ENCODE measurements at regions not wholly inside any gene's neighbourhood (a gene's known extent, or its start where the extent isn't known, plus 50 kb on each side); places are given as distances from the start of the nearest gene placed in this dataset.

GRCh38 chr6:22880686-22881433 is 311.5 kb downstream of the HDGFL1 start:
- TF ChIP-seq CTCF (IDR thresholded peaks at IDR 0.05 in 2 of 3, conservative IDR thresholded peaks at IDR 0.05 in 1 of 3; ENCODE audit: borderline replicate concordance in 1 of 3, insufficient read depth in 1 of 3, low read depth in 2 of 3, low read length in 2 of 3) = no peak
- no peak for TF ChIP-seq POLR2AphosphoS5 (IDR thresholded peaks at IDR 0.05; ENCODE audit: low read depth, low read length)
